SK-N-MC (cell line): ENCODE measurements at regions not wholly inside any gene's neighbourhood (a gene's known extent, or its start where the extent isn't known, plus 50 kb on each side); places are given as distances from the start of the nearest gene placed in this dataset.

Experiments used
- EZH2 ChIP-seq: fragments of 200-600 bp; sonication (generic); IDR thresholded peaks from one replicate; pipeline ENCODE4 v1.6.1; 2017; ENCODE audit warnings: antibody characterized with exemption
- FOXP2 ChIP-seq: optimal IDR thresholded peaks from 2 replicates; pipeline ENCODE3; 2011; ENCODE audit warnings: mild to moderate bottlenecking, moderate library complexity; ENCODE audit not compliant: insufficient read depth; ENCODE audit errors: extremely low read length, control extremely low read depth
- POLR2AphosphoS5 ChIP-seq: IDR thresholded peaks from 2 replicates; pipeline ENCODE4 v1.6.1; 2012; ENCODE audit warnings: mild to moderate bottlenecking, low read depth, low read length, borderline replicate concordance

DNA sequence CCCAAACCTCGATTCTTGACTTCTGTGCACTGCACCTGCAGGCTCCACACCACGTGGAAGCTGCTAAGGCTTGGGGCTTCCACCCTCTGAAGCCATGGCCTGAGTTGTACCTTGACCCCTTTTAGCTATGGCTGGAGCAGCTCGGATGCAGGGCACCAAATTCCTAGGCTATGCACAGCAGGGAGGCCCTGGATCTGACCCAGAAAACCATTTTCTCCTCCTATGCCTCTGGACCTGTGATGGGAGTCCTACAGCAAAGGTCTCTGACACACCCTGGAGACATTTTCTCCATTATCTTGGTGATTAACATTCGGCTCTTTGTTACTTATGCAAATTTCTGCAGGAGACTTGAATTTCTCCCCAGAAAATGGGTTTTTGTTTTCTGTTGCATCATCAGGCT, 309.2 kb upstream of the DDI1 start:
- TF ChIP-seq EZH2 (no peak), POLR2AphosphoS5 (no peak), FOXP2 (no peak)
